NCI-H1105 (cell line): ENCODE measurements at regions not wholly inside any gene's neighbourhood (a gene's known extent, or its start where the extent isn't known, plus 50 kb on each side); places are given as distances from the start of the nearest gene placed in this dataset.
"Not testable (repeated sequence)": the region's sequence is repeated elsewhere in the genome, so short reads cannot be mapped to it uniquely, and the experiment has no call there.

Source experiments
- DNase-seq: peaks from one replicate; lab custom pipeline; 2025; lab: John Stamatoyannopoulos, UW

GRCh38 chr7:153941061-153941460 lies 111.1 kb upstream of the DPP6 start:
- DNase-seq, result no peak

DNA sequence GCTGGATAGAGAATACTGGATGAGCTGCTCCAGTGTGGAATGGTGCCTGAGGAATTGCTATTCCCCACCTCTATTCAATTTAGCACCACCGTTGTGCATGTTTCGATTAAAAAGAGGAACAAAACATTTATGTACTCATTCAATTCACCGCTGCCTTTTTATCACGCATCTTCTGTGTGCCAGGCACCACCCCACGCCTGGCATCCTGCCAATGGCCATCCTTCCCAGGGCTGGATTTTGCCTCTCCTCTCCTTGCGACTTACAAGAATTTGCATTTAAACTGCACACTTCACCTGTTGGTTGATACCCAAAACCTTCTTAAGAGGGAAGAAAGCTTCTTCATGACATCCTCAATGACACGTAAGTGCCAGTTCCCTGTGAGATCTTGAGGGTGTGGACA lies 110.2 kb upstream of the DPP6 start:
- DNase-seq, result no peak

GRCh38 chr7:153943457-153943856 lies 108.7 kb upstream of the DPP6 start:
- no peak for DNase-seq

- DNase-seq, result peak; percentile 22
Measured at GRCh38 chr7:153943861-153944260, 108.3 kb upstream of the DPP6 start.

DNA sequence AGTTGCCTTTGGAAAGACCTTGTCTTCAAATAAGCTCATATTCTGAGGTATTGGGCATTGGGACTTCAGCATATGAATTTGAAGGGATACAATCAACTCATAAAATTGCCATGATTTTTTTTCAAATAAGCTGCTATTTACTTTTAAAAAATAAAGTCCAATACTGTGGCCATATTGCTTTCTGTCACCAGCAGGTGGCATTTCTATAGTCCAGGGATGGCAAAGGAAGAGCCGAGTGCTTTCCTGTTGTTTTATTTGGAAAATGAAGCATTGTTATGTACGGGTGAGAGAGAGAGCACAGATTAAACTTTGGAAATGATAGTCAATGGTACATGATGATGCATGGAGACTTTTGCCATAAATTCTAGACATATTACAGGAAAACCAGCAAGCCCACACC lies 104.1 kb upstream of the DPP6 start:
- no peak for DNase-seq

GRCh38 chr7:153951316-153951715 lies 100.9 kb upstream of the DPP6 start:
- no peak for DNase-seq

DNA sequence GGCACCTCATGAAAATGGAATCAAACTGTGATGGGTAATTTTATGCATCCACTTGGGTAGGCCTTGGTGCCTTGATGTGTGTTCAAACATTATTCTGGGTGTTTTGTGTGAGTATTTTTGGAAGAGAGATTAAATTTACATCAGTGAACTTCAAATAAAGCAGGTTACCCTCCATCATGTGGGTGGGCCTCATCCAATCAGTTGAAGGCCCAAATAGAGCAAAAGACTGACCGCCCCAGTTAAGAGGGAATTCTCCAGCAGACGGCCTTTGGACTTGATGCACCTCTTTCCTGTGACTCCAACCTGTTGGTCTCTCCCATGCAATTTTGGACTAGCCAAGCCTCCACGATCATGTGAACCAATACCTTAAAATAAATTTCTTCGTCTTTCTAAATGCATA lies 97.7 kb upstream of the DPP6 start:
- DNase-seq, result no peak

DNA sequence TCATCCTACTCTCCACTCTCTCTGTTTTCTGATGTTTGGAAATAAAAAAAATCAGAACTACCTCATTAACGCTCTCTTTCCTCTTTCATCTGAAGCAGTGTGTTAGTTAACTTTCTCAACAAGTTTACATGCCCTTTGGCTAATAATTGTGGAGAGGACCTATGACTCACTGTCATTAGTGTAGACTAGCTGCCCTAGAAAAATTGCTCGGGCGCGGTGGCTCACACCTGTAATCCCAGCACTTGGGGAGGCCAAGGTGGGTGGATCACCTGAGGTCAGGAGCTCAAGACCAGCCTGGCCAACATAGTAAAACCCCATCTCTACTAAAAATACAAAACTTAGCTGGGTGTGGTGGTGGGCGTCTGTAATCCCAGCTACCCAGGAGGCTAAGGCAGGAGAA lies 94.5 kb upstream of the DPP6 start:
- DNase-seq, result not testable (repeated sequence)

GRCh38 chr7:153958381-153958780 lies 93.8 kb upstream of the DPP6 start:
- not testable (repeated sequence) for DNase-seq

- not testable (repeated sequence) for DNase-seq
Measured at GRCh38 chr7:153958789-153959188, 93.4 kb upstream of the DPP6 start.

DNA sequence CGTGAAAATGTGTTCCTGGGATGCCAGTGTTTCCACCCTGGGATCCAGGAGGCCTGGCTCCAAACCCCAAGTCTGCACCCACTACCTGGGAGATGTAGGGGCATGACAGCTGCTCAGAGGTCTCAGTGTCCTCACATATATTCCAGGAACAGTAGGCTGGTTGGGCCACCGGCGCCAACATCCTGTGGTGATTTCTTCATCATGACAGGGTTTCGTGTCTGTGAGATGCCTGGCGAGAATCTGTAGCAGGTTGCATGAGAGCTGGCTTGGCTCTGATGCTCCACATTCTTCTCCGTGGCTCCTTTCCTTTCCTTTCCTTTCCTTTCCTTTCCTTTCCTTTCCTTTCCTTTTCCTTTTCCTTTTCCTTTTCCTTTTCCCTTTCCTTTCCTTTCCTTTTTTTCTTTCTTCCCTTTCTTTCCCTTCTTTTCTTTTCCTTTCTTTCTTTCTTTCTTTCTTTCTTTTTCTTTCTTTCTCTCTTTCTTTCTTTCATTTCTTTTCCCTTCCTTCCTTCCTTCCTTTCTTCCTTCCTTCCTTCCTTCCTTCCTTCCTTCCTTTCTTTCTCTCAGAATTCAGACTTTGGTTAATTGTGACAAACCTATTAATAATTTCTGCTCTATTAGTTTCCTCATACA lies 87.6 kb upstream of the DPP6 start:
- not testable (repeated sequence) for DNase-seq

- not testable (repeated sequence) for DNase-seq
Measured at GRCh38 chr7:153969016-153969415, 83.2 kb upstream of the DPP6 start.

GRCh38 chr7:153974603-153975002 lies 77.6 kb upstream of the DPP6 start:
- not testable (repeated sequence) for DNase-seq

DNA sequence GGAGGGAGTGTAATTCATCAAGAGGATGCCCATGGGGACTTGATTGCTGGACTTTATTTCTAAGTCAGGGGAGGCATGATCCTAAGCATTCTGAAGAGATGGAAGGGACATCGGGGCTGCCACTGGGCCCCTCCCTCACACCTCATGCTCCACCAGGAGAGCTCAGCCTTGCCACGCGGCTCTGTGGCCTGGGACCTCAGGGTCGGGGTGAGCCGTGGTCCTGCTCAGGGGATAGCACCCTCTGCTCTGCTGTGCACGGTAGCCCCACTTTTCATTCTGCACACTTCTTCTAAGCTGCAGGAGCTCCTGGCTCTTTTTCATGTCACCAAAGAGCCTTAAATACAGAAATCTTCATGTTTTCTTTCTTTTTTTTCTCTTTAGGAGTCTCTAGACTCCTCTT lies 75.5 kb upstream of the DPP6 start:
- DNase-seq, result not testable (repeated sequence)

DNA sequence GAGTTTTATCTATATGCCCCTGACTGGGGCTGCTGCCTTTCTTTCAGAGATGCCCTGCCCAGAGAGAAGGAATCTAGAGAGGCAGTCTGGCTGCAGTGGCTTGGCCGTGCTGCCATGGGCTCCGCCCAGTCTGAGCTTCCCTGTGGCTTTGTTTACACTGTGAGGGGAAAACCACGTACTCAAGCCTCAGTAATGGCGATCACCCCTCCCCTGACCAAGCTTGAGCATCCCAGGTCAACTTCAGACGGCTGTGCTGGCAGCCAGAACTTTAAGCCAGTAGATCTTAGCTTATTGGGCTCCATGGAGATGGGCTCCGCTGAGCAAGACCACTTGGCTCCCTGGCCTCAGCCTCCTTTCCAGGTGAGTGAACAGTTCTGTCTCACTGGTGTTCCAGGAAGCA lies 69.0 kb upstream of the DPP6 start:
- not testable (repeated sequence) for DNase-seq

DNA sequence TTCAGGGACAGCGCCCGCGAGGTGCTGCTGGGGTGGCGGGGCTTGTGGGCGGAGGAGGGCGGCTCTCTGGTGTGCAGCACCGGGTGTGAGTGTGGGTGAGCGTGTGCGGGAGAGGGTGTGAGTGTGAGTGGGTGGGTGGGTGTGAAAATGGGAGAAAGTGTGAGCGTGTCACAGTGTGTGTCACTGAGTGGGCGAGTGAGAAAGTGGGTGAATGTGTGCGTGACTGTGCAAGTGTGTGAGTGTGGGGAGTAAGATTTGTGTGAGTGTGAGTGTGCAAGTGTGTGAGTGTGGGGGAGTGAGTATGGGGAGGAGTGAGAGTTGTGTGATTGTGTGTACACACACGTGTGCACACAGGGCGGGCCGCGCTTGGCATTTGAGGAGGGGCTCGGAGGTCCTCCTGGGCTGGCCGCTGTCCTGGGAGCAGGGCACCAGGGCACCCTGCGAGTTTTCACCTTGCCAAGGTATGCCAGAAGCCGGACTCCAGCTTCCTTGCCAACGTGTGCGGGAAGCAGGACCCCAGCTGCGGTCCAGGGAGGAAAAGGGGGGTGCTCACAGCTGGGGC lies 63.1 kb upstream of the DPP6 start:
- not testable (repeated sequence) for DNase-seq

DNA sequence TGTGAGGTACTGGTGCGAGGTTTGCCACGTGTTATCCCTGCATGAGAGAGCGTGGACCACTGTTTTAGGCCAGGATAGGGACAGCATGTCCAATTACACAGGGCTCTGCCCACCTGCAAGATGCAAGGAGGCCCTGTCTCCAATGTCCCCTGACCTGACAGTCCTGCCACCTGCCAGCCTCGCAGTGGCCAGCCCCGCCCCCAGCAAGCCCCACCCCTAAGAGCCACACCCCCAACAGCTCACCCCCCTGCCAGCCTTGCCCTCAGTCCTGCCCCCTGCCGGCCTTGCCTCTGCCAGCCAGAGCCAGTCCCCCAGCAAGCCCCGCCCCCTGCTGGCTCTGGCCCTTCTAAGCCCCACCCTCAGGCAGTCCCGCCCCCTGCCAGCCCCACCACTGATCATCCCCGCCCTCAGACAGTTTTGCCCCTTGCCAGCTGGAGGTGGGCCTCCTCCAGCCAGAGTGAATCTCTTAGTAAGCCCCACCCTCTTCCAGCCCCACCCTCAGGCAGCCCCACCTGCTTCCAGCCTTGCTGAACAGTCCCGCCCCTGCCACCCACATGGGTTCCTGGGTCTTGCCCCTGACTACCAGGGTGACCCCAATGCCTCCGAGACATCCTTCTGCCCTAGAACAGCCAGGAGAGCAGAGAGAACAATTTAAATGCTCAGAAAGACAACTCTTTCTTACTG lies 62.3 kb upstream of the DPP6 start:
- not testable (repeated sequence) for DNase-seq

GRCh38 chr7:153991471-153991870 lies 60.7 kb upstream of the DPP6 start:
- not testable (repeated sequence) for DNase-seq

GRCh38 chr7:153993402-153993801 lies 58.8 kb upstream of the DPP6 start:
- not testable (repeated sequence) for DNase-seq

DNA sequence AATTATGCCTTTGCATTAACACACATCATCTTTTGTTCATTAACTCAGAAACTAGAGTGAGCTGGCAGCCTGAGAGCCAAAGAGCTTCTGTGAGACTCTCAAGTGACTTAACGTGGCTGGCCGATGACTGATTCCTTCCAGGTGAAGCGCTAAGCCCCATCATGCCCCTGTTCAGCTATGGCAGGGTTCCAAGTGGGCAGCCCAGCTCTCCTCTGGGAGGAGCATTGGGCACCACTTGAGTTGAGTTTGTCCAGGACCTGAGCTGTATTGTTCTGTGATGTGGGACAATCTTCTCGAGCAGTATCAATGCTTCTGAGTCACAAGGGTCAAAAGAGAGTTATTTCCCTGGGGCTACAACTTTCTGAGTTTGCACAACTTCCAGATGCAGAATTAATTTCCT lies 53.3 kb upstream of the DPP6 start:
- not testable (repeated sequence) for DNase-seq
